ENCODE measurements at regions not wholly inside any gene's neighbourhood (a gene's known extent, or its start where the extent isn't known, plus 50 kb on each side); places are given as distances from the start of the nearest gene placed in this dataset.

DNA sequence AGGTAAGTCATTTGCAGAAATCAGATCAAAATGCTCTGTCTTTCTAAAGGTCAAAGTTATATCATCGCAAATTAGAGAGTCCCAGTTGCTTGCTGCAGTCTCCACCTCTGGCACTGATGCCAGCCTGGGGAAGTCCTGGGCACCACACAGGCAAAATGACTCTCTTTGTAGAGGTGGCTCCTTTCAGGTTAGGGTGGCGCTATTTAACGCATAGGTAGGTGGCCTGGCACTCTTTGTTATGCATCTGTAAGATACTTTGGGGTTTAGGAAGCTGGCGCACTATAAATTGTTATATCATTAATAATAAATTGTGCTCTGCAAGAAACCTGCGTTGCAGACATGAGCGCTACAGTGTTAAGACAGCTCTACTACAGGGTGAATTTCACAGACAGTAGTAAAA lies 268.5 kb downstream of the ICOS start:
- H3K9me3 ChIP-seq (ENCODE audit: control insufficient read depth, insufficient read depth, low read depth, low read length) = no peaks in the 10 kb centered on the region; the same call in 1 of the 2 replicates

DNA sequence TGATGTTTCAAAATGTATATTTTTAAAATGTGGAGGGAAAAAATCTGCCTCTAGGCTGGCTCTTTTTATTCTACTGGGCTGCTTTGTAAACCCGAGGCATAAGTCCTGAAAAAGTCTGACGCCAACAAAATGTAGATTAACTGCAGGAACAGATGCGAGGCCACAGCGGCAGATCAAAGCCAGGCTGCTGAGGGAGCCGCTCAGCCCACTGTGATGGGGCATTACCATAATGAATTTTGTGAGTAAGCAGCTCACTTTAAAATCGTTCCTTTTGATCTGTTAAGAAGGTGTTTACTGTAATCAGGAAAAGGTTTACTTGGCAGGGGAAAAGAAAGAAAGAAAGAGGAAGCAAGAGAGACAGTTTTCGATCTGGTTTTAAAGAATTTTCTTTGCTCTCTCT lies 269.0 kb downstream of the ICOS start:
- H3K9me3 ChIP-seq (ENCODE audit: control insufficient read depth, insufficient read depth, low read depth, low read length) = peaks cover 3% of the 10 kb centered on the region; the same call in 1 of the 2 replicates
- H3K4me1 ChIP-seq (ENCODE audit: control insufficient read depth, insufficient read depth, low read length) = peaks cover 25% of the 10 kb centered on the region
- peak overlapping the region; percentile 88; the same call in 1 of the 2 replicates for H3K27ac ChIP-seq (ENCODE audit: low read depth, low read length)
- H3K9ac ChIP-seq (ENCODE audit: low read length) = peak overlapping the region; percentile 62
- no peaks in the 10 kb centered on the region for H3K27me3 ChIP-seq (ENCODE audit: control insufficient read depth, insufficient read depth, low read length)
- peaks cover 2% of the 10 kb centered on the region; the same call in 1 of the 2 replicates for H3K36me3 ChIP-seq (ENCODE audit: control insufficient read depth, insufficient read depth, low read length)
- peak overlapping the region; percentile 21 for H3K4me3 ChIP-seq (ENCODE audit: low read depth, low read length)

More for the DNA sequence above, 268.5 kb downstream of the ICOS start:
- Histone ChIP-seq H3K4me3 (ENCODE audit: low read depth, low read length) (peak overlapping the region; percentile 21), H3K27ac (ENCODE audit: low read depth, low read length) (peak overlapping the region; percentile 88; the same call in 1 of the 2 replicates), H3K27me3 (ENCODE audit: control insufficient read depth, insufficient read depth, low read length) (no peaks in the 10 kb centered on the region), H3K36me3 (ENCODE audit: control insufficient read depth, insufficient read depth, low read length) (peaks cover 2% of the 10 kb centered on the region; the same call in 1 of the 2 replicates), H3K9ac (ENCODE audit: low read length) (peak overlapping the region; percentile 62), H3K4me1 (ENCODE audit: control insufficient read depth, insufficient read depth, low read length) (peaks cover 25% of the 10 kb centered on the region)

DNA sequence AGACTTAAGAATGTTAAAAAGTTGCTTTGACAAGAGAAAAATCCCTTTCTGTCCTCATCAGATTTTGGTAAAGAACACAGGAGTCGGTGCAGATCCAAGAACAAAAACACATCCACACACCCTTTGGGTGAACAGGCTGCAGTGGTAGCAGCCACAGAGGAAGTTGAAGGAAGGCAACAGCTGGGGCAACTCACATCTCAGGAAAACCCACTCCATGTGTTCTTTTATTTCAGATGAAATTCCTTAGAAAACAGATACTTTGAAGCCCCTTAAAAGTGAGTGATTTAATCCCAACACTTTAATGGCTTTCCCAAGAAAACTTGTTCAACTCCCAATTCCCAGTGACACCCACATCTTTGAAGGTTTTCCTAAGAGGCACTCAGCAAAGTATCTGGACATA lies 271.3 kb downstream of the ICOS start:
- no peak overlapping the region for H3K9ac ChIP-seq (ENCODE audit: low read length)
- H3K36me3 ChIP-seq (ENCODE audit: control insufficient read depth, insufficient read depth, low read length) = peaks cover 2% of the 10 kb centered on the region; the same call in 1 of the 2 replicates
- no peak overlapping the region for H3K27ac ChIP-seq (ENCODE audit: low read depth, low read length)
- H3K27me3 ChIP-seq (ENCODE audit: control insufficient read depth, insufficient read depth, low read length) = no peaks in the 10 kb centered on the region
- peaks cover 15% of the 10 kb centered on the region; the same call in 1 of the 2 replicates for H3K9me3 ChIP-seq (ENCODE audit: control insufficient read depth, insufficient read depth, low read depth, low read length)
- peaks cover 25% of the 10 kb centered on the region for H3K4me1 ChIP-seq (ENCODE audit: control insufficient read depth, insufficient read depth, low read length)
- H3K4me3 ChIP-seq (ENCODE audit: low read depth, low read length) = no peak overlapping the region

DNA sequence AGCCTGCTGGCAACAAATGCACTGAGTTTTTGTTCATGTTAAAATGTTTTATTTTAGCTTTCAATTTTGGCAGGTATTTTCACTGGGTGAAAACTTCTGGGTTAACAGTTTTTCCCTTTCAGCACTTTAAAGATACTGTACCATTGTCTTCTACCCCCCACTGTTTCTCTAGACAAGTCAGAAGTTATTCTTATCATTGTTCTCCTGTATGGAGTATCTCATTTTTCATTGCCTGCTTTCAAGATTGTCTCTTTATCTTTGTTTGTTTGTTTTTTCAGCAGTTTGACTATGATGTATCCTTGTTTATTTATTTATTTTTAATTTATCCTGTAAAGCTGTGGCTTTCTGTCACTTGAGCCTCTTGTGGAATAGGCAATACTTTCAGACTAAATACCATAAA lies 277.0 kb downstream of the ICOS start:
- peaks cover 52% of the 10 kb centered on the region for H3K9me3 ChIP-seq (ENCODE audit: control insufficient read depth, insufficient read depth, low read depth, low read length)
- peaks cover 2% of the 10 kb centered on the region; the same call in 1 of the 2 replicates for H3K36me3 ChIP-seq (ENCODE audit: control insufficient read depth, insufficient read depth, low read length)
- no peak overlapping the region for H3K4me3 ChIP-seq (ENCODE audit: low read depth, low read length)
- no peaks in the 10 kb centered on the region for H3K4me1 ChIP-seq (ENCODE audit: control insufficient read depth, insufficient read depth, low read length)
- H3K27me3 ChIP-seq (ENCODE audit: control insufficient read depth, insufficient read depth, low read length) = no peaks in the 10 kb centered on the region
- H3K27ac ChIP-seq (ENCODE audit: low read depth, low read length) = no peak overlapping the region
- H3K9ac ChIP-seq (ENCODE audit: low read length) = no peak overlapping the region

DNA sequence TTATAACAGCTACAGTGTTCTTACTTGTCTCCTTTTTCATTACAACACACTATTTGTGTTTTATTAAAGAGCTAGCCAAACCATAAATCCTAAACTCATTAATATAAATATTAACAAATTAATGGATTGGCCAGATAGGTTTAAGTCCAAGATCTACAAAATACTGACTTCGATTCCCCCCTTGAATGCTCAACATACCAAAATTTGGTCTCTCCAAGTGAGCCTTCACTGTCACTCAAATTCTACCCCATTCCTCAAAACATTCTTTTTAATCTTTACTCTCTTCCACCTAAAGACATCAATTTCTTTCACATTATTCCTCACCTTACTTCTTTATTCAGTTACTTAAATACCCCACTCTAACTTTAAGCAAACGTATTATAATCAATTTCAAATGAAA lies 281.5 kb downstream of the ICOS start:
- Histone ChIP-seq H3K4me3 (ENCODE audit: low read depth, low read length) (no peak overlapping the region), H3K9ac (ENCODE audit: low read length) (no peak overlapping the region), H3K4me1 (ENCODE audit: control insufficient read depth, insufficient read depth, low read length) (no peaks in the 10 kb centered on the region), H3K27ac (ENCODE audit: low read depth, low read length) (no peak overlapping the region), H3K27me3 (ENCODE audit: control insufficient read depth, insufficient read depth, low read length) (no peaks in the 10 kb centered on the region; the same call in 1 of the 2 replicates), H3K9me3 (ENCODE audit: control insufficient read depth, insufficient read depth, low read depth, low read length) (peaks cover 39% of the 10 kb centered on the region), H3K36me3 (ENCODE audit: control insufficient read depth, insufficient read depth, low read length) (no peaks in the 10 kb centered on the region)

DNA sequence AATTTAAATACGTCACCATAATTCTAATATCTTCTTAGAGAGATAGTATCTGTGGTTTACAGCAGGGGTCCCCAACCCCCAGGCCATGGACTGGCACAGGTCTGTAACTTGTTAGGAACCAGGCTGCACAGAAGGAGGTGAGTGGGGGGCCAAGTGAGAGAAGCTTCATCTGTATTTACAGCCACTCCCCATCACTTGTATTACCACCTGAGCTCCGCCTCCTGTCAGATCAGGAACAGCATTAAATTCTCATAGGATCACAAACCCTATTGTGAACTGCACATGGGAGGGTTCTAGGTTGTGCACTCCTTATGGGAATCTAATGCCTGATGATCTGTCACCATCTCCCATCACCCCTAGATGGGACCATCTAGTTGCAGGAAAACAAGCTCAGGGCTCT lies 282.6 kb downstream of the ICOS start:
- Histone ChIP-seq H3K36me3 (ENCODE audit: control insufficient read depth, insufficient read depth, low read length) (no peaks in the 10 kb centered on the region), H3K9ac (ENCODE audit: low read length) (no peak overlapping the region), H3K4me3 (ENCODE audit: low read depth, low read length) (no peak overlapping the region), H3K27ac (ENCODE audit: low read depth, low read length) (no peak overlapping the region), H3K27me3 (ENCODE audit: control insufficient read depth, insufficient read depth, low read length) (no peaks in the 10 kb centered on the region; the same call in 1 of the 2 replicates), H3K9me3 (ENCODE audit: control insufficient read depth, insufficient read depth, low read depth, low read length) (peaks cover 30% of the 10 kb centered on the region), H3K4me1 (ENCODE audit: control insufficient read depth, insufficient read depth, low read length) (peaks cover under 1% of the 10 kb centered on the region)

DNA sequence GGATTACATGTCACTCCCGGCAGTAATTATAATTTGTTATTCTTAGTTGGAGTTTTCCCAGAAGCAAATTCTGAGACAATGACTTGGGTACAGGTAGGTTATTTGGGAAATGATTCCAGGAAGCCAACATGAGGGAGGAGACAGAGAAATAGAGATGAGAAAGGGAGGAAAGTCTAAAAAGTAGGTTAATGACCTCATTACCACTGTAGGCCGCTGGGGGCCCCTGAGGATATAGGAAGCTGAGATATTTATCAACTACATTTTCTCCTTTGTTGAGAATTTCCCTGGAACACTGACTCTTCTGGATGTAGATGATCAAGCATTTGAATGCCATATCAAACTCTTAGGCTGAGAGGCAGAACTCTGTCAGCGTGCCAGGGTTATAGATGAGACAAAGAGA lies 284.3 kb downstream of the ICOS start:
- H3K27me3 ChIP-seq (ENCODE audit: control insufficient read depth, insufficient read depth, low read length) = peaks cover 2% of the 10 kb centered on the region; the same call in 1 of the 2 replicates
- peaks cover 13% of the 10 kb centered on the region for H3K4me1 ChIP-seq (ENCODE audit: control insufficient read depth, insufficient read depth, low read length)
- peaks cover 13% of the 10 kb centered on the region for H3K9me3 ChIP-seq (ENCODE audit: control insufficient read depth, insufficient read depth, low read depth, low read length)
- H3K9ac ChIP-seq (ENCODE audit: low read length) = no peak overlapping the region
- no peaks in the 10 kb centered on the region for H3K36me3 ChIP-seq (ENCODE audit: control insufficient read depth, insufficient read depth, low read length)
- no peak overlapping the region for H3K4me3 ChIP-seq (ENCODE audit: low read depth, low read length)
- no peak overlapping the region for H3K27ac ChIP-seq (ENCODE audit: low read depth, low read length)

DNA sequence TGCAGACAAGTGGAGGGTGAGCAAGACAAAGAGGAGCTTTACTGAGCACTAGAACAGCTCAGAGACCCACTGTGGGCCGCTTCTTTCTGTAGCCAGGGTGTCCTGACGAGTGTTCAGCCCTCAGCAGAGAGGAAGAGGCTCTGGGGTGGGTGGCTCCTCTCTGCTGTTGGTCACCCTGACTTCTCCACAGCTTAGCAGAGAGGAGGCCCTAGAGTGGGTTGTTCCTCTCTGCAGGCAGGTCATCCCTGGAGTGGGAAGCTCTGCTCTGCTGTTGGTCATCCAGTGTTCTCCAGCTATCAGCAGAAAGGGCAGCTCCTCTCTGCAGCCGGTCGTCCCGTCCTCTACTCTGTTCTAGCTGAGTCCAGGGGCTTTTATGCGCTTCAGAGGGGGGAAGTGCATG lies 286.5 kb downstream of the ICOS start:
- Histone ChIP-seq H3K9me3 (ENCODE audit: control insufficient read depth, insufficient read depth, low read depth, low read length) (peaks cover 4% of the 10 kb centered on the region; the same call in 1 of the 2 replicates), H3K27ac (ENCODE audit: low read depth, low read length) (no peak overlapping the region), H3K27me3 (ENCODE audit: control insufficient read depth, insufficient read depth, low read length) (peaks cover 19% of the 10 kb centered on the region; the same call in 1 of the 2 replicates), H3K4me3 (ENCODE audit: low read depth, low read length) (no peak overlapping the region), H3K4me1 (ENCODE audit: control insufficient read depth, insufficient read depth, low read length) (peaks cover 19% of the 10 kb centered on the region), H3K36me3 (ENCODE audit: control insufficient read depth, insufficient read depth, low read length) (no peaks in the 10 kb centered on the region), H3K9ac (ENCODE audit: low read length) (no peak overlapping the region)

DNA sequence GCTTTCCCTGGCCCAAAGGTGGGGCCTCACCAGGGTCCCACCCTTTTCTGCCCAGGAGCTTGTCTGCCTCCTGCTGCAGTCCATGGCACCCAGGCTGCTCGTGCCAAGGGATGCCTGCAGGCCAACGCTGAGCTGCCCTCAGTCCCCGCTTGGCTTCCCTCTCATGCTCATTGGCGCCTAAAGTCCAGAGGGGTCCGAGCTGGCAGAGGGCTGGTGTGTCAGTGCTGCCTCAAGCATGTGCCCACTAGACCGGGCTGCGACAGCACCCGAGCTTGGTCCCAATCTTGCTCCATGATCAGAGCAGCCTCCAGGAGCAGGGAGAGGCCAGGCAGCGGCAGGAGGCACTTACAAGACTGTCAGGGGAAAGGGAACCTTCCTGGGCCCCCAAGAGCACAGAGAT lies 287.0 kb downstream of the ICOS start:
- peaks cover 21% of the 10 kb centered on the region; the same call in 1 of the 2 replicates for H3K27me3 ChIP-seq (ENCODE audit: control insufficient read depth, insufficient read depth, low read length)
- H3K9me3 ChIP-seq (ENCODE audit: control insufficient read depth, insufficient read depth, low read depth, low read length) = peaks cover 4% of the 10 kb centered on the region; the same call in 1 of the 2 replicates
- H3K27ac ChIP-seq (ENCODE audit: low read depth, low read length) = no peak overlapping the region
- H3K4me3 ChIP-seq (ENCODE audit: low read depth, low read length) = no peak overlapping the region
- peaks cover 24% of the 10 kb centered on the region for H3K4me1 ChIP-seq (ENCODE audit: control insufficient read depth, insufficient read depth, low read length)
- no peak overlapping the region for H3K9ac ChIP-seq (ENCODE audit: low read length)
- no peaks in the 10 kb centered on the region for H3K36me3 ChIP-seq (ENCODE audit: control insufficient read depth, insufficient read depth, low read length)

DNA sequence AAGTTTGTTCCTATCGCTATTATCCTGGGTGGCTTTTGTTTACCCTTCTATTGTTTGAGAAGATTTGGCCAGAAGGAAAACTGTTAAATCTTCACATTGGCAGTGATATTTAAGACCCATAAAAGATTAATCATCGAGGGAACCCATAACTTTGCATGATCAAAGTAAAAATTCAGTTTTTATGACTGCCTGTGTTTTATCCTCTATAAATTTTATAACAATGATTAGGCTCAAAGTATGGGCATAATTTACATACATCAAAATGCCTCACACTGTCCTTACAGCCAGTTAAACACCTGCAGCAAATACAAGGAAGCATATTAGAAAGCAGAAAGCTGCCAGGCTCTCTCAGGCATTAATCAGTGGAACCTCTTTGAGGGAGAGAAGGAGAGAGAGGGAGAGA lies 289.1 kb downstream of the ICOS start:
- Histone ChIP-seq H3K27ac (ENCODE audit: low read depth, low read length) (no peak overlapping the region), H3K9ac (ENCODE audit: low read length) (no peak overlapping the region), H3K4me1 (ENCODE audit: control insufficient read depth, insufficient read depth, low read length) (peaks cover 30% of the 10 kb centered on the region), H3K4me3 (ENCODE audit: low read depth, low read length) (no peak overlapping the region), H3K36me3 (ENCODE audit: control insufficient read depth, insufficient read depth, low read length) (no peaks in the 10 kb centered on the region), H3K27me3 (ENCODE audit: control insufficient read depth, insufficient read depth, low read length) (peaks cover 37% of the 10 kb centered on the region), H3K9me3 (ENCODE audit: control insufficient read depth, insufficient read depth, low read depth, low read length) (no peaks in the 10 kb centered on the region)

DNA sequence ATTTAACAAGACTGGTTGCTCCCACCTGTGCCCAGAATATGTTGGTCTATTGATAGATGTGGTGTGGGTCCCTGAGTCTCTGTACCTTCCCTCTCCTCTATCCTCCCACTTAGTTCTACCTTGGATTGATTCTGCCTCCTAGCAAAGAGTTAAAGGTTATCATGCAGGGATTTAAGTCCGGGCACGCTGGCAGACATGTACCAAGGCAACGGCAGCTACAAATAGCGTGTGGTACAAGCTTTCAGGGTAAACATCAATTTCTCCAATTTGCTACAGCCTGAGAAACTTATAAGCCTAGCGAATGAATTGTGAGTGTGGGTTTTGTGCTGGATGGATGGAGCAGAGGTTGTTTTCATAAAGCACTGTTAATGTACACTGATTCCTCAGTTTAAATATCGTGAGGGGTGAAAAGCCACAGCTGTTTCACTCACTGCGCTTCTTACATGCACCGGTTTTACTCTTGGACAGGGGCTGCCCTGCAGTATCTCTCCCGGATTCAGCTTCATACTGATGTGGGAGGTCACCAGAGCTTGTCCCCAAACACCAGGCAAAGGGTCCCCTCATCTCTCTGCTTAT lies 289.8 kb downstream of the ICOS start:
- Histone ChIP-seq H3K4me3 (ENCODE audit: low read depth, low read length) (no peak overlapping the region), H3K9me3 (ENCODE audit: control insufficient read depth, insufficient read depth, low read depth, low read length) (no peaks in the 10 kb centered on the region), H3K27ac (ENCODE audit: low read depth, low read length) (no peak overlapping the region), H3K27me3 (ENCODE audit: control insufficient read depth, insufficient read depth, low read length) (peaks cover 37% of the 10 kb centered on the region), H3K4me1 (ENCODE audit: control insufficient read depth, insufficient read depth, low read length) (peaks cover 30% of the 10 kb centered on the region), H3K36me3 (ENCODE audit: control insufficient read depth, insufficient read depth, low read length) (no peaks in the 10 kb centered on the region), H3K9ac (ENCODE audit: low read length) (no peak overlapping the region)
